ENCODE measurements at regions not wholly inside any gene's neighbourhood (a gene's known extent, or its start where the extent isn't known, plus 50 kb on each side); places are given as distances from the start of the nearest gene placed in this dataset.

DNA sequence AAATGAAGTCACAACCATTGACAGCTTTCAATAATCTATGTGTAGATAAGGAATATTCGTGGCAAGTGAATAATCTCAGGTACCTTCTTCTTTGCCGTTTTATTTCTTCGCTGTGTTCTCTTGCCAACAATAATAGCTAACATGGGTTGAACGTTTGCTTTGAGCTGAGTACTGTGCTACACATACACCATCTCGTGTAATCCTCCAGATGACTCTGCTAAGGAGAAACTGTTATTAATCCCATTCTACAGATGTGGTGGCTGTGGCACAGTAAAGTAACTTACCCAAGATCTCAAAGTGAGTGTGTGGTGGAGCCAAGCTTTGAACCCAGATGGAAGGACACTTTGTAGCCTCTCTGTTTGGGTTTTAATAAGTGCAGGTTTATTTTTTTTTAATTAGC is 179.7 kb downstream of the C9orf152 start:
- intact Hi-C loops (cut with micrococcal nuclease), result loop anchor here (5.0 kb wide), 1 partner anchor 36 kb away; no protein-coding TSS in a partner anchor
- Mint-ChIP-seq H3K4me1 (peaks cover 24% of the 10 kb centered on the region), H3K9me3 (ENCODE audit: insufficient read depth) (no peaks in the 10 kb centered on the region), H3K27me3 (no peaks in the 10 kb centered on the region), H3K27ac (no peak overlapping the region), H3K4me3 (no peak overlapping the region)
- DNase-seq (no peak), ATAC-seq (ENCODE audit: low read depth) (no peak)
- no peaks in the 10 kb centered on the region for H3K9me3 ChIP-seq (ENCODE audit: control extremely low read depth in 1 of 3, control insufficient read depth in 2 of 3, insufficient read depth in 1 of 3, low read length in 2 of 3)
- no CpG with 5 or more reads among the region's 5 CpGs for WGBS (ENCODE audit: insufficient coverage)
- no peaks in the 10 kb centered on the region for H3K27me3 ChIP-seq (replicated peaks in 1 of 4; ENCODE audit: control extremely low read depth in 1 of 4, control insufficient read depth in 3 of 4, insufficient read depth in 4 of 4, low read length in 3 of 4)
- TF ChIP-seq, protein P1, sequence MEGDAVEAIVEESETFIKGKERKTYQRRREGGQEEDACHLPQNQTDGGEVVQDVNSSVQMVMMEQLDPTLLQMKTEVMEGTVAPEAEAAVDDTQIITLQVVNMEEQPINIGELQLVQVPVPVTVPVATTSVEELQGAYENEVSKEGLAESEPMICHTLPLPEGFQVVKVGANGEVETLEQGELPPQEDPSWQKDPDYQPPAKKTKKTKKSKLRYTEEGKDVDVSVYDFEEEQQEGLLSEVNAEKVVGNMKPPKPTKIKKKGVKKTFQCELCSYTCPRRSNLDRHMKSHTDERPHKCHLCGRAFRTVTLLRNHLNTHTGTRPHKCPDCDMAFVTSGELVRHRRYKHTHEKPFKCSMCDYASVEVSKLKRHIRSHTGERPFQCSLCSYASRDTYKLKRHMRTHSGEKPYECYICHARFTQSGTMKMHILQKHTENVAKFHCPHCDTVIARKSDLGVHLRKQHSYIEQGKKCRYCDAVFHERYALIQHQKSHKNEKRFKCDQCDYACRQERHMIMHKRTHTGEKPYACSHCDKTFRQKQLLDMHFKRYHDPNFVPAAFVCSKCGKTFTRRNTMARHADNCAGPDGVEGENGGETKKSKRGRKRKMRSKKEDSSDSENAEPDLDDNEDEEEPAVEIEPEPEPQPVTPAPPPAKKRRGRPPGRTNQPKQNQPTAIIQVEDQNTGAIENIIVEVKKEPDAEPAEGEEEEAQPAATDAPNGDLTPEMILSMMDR (IDR thresholded peaks at IDR 0.05), result no peak
- TF ChIP-seq EZH2 (IDR thresholded peaks at IDR 0.05; ENCODE audit: borderline replicate concordance, insufficient read depth, low read depth, low read length, poor library complexity, severe bottlenecking), result no peak
- no peak overlapping the region for H3K4me2 ChIP-seq (replicated peaks; ENCODE audit: low read depth, low read length, poor library complexity, severe bottlenecking)
- H3K27ac ChIP-seq (ENCODE audit: low read length in 2 of 2), result no peak overlapping the region
- ChIA-PET CTCF (interaction anchor here (0.6 to 0.8 kb wide), 2 partner anchors 56 to 125 kb away, joined by 3 read pairs; no protein-coding TSS in a partner anchor), POLR2A (interaction anchor here (0.8 kb wide), 1 partner anchor 8 kb away, joined by 6 read pairs; no protein-coding TSS in a partner anchor)
- H3K79me2 ChIP-seq (ENCODE audit: control insufficient read depth, insufficient read depth, low read length), result no peaks in the 10 kb centered on the region
- no peak overlapping the region for H3K9ac ChIP-seq (ENCODE audit: low read length)
- peaks cover 3 to 11% of the 10 kb centered on the region in 2 donors for H3K4me1 ChIP-seq (ENCODE audit: control insufficient read depth in 2 of 2, insufficient read depth in 2 of 2, low read length in 2 of 2)
- H3K4me3 ChIP-seq (ENCODE audit: control extremely low read depth in 1 of 5, extremely low read depth in 1 of 5, insufficient read depth in 1 of 5, low read depth in 2 of 5, low read length in 4 of 5), result no peak overlapping the region
- H3K36me3 ChIP-seq (replicated peaks in 1 of 2; ENCODE audit: control extremely low read depth in 1 of 2, control insufficient read depth in 1 of 2, extremely low read depth in 1 of 2, insufficient read depth in 2 of 2, low read length in 1 of 2), result no peaks in the 10 kb centered on the region
- no peak overlapping the region for H2AFZ ChIP-seq (ENCODE audit: insufficient read depth, low read depth, low read length, poor library complexity, severe bottlenecking)
- no peaks in the 10 kb centered on the region for H4K20me1 ChIP-seq (ENCODE audit: control insufficient read depth, insufficient read depth, low read length, poor library complexity, severe bottlenecking)

GRCh38 chr9:110028676-110029075 is 179.3 kb downstream of the C9orf152 start:
- DNase-seq (no peak), ATAC-seq (ENCODE audit: low read depth) (no peak)
- H3K27me3 Mint-ChIP-seq, result no peaks in the 10 kb centered on the region
- no peaks in the 10 kb centered on the region for H3K9me3 ChIP-seq (ENCODE audit: control extremely low read depth in 1 of 3, control insufficient read depth in 2 of 3, insufficient read depth in 1 of 3, low read length in 2 of 3)
- intact Hi-C loops (cut with micrococcal nuclease), result loop anchor here (5.0 kb wide), 1 partner anchor 36 kb away; no protein-coding TSS in a partner anchor
- peaks cover 3 to 11% of the 10 kb centered on the region in 2 donors for H3K4me1 ChIP-seq (ENCODE audit: control insufficient read depth in 2 of 2, insufficient read depth in 2 of 2, low read length in 2 of 2)
- ChIA-PET POLR2A (interaction anchor here (0.8 kb wide), 1 partner anchor 8 kb away, joined by 6 read pairs; no protein-coding TSS in a partner anchor), CTCF (interaction anchor here (0.6 to 0.8 kb wide), 2 partner anchors 57 to 125 kb away, joined by 3 read pairs; no protein-coding TSS in a partner anchor)
- H3K4me3 Mint-ChIP-seq, result no peak overlapping the region
- no peaks in the 10 kb centered on the region for H3K79me2 ChIP-seq (ENCODE audit: control insufficient read depth, insufficient read depth, low read length)
- TF ChIP-seq, protein P1 (IDR thresholded peaks at IDR 0.05), result no peak
- TF ChIP-seq EZH2 (IDR thresholded peaks at IDR 0.05; ENCODE audit: borderline replicate concordance, insufficient read depth, low read depth, low read length, poor library complexity, severe bottlenecking), result no peak
- H3K36me3 ChIP-seq (replicated peaks in 1 of 2; ENCODE audit: control extremely low read depth in 1 of 2, control insufficient read depth in 1 of 2, extremely low read depth in 1 of 2, insufficient read depth in 2 of 2, low read length in 1 of 2), result no peaks in the 10 kb centered on the region
- H3K9ac ChIP-seq (ENCODE audit: low read length), result no peak overlapping the region
- H3K4me2 ChIP-seq (replicated peaks; ENCODE audit: low read depth, low read length, poor library complexity, severe bottlenecking), result no peak overlapping the region
- H3K27ac ChIP-seq (ENCODE audit: low read length in 2 of 2), result no peak overlapping the region
- WGBS (ENCODE audit: insufficient coverage), result no CpG with 5 or more reads among the region's 3 CpGs
- H3K4me1 Mint-ChIP-seq, result peaks cover 24% of the 10 kb centered on the region
- H2AFZ ChIP-seq (ENCODE audit: insufficient read depth, low read depth, low read length, poor library complexity, severe bottlenecking), result no peak overlapping the region
- H3K27ac Mint-ChIP-seq, result no peak overlapping the region
- no peaks in the 10 kb centered on the region for H3K9me3 Mint-ChIP-seq (ENCODE audit: insufficient read depth)
- H3K27me3 ChIP-seq (replicated peaks in 1 of 4; ENCODE audit: control extremely low read depth in 1 of 4, control insufficient read depth in 3 of 4, insufficient read depth in 4 of 4, low read length in 3 of 4), result no peaks in the 10 kb centered on the region
- no peaks in the 10 kb centered on the region for H4K20me1 ChIP-seq (ENCODE audit: control insufficient read depth, insufficient read depth, low read length, poor library complexity, severe bottlenecking)
- no peak overlapping the region for H3K4me3 ChIP-seq (ENCODE audit: control extremely low read depth in 1 of 5, extremely low read depth in 1 of 5, insufficient read depth in 1 of 5, low read depth in 2 of 5, low read length in 4 of 5)

All from B cell (primary cell).